ENCODE measurements at regions not wholly inside any gene's neighbourhood (a gene's known extent, or its start where the extent isn't known, plus 50 kb on each side); places are given as distances from the start of the nearest gene placed in this dataset.

DNA sequence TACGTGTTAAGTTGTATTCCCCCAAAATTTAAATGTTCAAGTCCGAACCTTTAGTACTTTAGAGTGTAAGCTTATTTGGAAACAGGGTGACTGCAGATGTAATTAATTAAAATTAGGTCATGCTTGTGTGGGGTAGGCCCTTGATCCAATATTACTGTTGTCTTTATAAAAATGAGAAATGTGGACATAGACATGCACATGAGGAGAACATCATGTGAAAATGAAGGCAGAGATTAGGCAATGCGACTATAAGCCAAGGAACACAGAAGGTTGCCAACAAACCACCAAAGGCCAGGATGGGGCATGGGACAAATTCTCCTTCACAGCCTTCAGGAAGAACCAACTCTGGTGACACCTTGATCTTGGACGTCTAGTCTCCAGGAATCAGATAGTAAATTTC lies 1698.4 kb upstream of the SLC10A2 start:
- H3K27ac Mint-ChIP-seq, result no peak overlapping the region
- peaks cover 4% of the 10 kb centered on the region for H3K4me1 Mint-ChIP-seq
- TF ChIP-seq, protein P1, sequence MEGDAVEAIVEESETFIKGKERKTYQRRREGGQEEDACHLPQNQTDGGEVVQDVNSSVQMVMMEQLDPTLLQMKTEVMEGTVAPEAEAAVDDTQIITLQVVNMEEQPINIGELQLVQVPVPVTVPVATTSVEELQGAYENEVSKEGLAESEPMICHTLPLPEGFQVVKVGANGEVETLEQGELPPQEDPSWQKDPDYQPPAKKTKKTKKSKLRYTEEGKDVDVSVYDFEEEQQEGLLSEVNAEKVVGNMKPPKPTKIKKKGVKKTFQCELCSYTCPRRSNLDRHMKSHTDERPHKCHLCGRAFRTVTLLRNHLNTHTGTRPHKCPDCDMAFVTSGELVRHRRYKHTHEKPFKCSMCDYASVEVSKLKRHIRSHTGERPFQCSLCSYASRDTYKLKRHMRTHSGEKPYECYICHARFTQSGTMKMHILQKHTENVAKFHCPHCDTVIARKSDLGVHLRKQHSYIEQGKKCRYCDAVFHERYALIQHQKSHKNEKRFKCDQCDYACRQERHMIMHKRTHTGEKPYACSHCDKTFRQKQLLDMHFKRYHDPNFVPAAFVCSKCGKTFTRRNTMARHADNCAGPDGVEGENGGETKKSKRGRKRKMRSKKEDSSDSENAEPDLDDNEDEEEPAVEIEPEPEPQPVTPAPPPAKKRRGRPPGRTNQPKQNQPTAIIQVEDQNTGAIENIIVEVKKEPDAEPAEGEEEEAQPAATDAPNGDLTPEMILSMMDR (IDR thresholded peaks at IDR 0.05; ENCODE audit: unreplicated experiment in 3 of 3), result no peak
- no peaks in the 10 kb centered on the region for H3K36me3 Mint-ChIP-seq (ENCODE audit: low read depth)
- H3K27me3 Mint-ChIP-seq (ENCODE audit: low read depth), result no peaks in the 10 kb centered on the region
- peaks cover 3% of the 10 kb centered on the region for H3K9me3 Mint-ChIP-seq
- H3K4me3 Mint-ChIP-seq, result no peak overlapping the region

DNA sequence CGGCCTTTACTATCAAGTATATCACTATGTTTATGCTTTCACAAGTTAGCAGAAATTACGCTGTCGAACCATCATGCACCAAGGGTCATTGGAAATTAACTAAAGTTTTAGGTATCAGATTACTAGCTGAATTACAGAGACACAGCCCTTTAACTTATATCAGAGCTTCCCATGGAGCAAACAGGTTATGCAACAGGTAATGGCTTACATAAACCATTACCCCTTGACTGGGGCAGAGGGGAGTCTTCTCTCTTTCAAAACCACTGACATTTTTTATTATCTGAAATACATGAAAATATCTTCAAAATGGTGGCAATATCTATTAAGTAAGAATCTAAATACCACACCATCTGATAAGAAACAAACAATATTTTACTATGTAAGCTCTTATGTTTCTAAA lies 1692.9 kb upstream of the SLC10A2 start:
- Mint-ChIP-seq H3K27ac (no peak overlapping the region), H3K9me3 (peaks cover 3% of the 10 kb centered on the region), H3K36me3 (ENCODE audit: low read depth) (no peaks in the 10 kb centered on the region), H3K27me3 (ENCODE audit: low read depth) (no peaks in the 10 kb centered on the region), H3K4me1 (no peaks in the 10 kb centered on the region), H3K4me3 (no peak overlapping the region)
- TF ChIP-seq, protein P1 (IDR thresholded peaks at IDR 0.05; ENCODE audit: unreplicated experiment in 3 of 3), result no peak

DNA sequence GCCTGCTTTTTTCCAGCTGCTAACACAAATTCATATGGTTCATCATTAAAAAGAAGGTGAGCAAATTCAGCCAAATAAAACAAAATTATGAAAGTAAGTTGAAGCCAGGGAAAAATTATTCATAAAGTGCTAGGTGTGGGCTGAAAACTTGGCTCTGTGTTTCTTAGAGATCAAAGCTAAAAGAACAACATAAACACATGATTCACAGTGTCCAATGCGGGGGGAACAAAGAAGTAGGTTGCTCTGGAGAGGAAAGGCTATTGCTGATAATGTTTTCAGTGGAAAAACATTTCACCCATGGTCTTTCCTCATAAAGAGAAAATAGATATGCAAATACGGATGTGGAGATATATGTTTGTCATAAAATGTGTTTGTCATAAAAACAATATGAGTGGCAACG lies 1691.5 kb upstream of the SLC10A2 start:
- H3K4me3 Mint-ChIP-seq, result no peak overlapping the region
- TF ChIP-seq, protein P1 (IDR thresholded peaks at IDR 0.05; ENCODE audit: unreplicated experiment in 3 of 3), result no peak
- no peaks in the 10 kb centered on the region for H3K9me3 Mint-ChIP-seq
- H3K36me3 Mint-ChIP-seq (ENCODE audit: low read depth), result no peaks in the 10 kb centered on the region
- H3K4me1 Mint-ChIP-seq, result no peaks in the 10 kb centered on the region
- H3K27me3 Mint-ChIP-seq (ENCODE audit: low read depth), result no peaks in the 10 kb centered on the region
- H3K27ac Mint-ChIP-seq, result peak overlapping the region in 1 of 3 experiments; percentile 31

DNA sequence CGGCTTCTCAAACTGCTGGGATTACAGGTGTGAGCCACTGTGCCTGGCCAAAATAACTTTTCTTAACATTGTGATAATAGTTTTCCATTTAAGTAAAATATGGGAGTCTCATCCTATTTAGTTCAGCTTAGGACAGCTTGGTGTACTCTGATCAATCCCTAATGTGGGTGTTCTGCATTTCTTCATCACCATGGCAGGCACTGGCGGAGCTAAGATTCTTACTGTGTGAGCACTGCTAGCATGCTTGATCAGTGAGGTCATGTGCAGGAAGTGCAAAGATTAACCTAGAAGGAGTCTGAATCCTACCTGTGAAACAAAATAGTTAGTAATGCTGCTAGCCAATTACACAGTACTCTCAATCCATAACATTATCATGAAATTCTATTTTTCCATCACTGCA lies 1684.2 kb upstream of the SLC10A2 start:
- Mint-ChIP-seq H3K27me3 (ENCODE audit: low read depth) (no peaks in the 10 kb centered on the region), H3K9me3 (no peaks in the 10 kb centered on the region)

DNA sequence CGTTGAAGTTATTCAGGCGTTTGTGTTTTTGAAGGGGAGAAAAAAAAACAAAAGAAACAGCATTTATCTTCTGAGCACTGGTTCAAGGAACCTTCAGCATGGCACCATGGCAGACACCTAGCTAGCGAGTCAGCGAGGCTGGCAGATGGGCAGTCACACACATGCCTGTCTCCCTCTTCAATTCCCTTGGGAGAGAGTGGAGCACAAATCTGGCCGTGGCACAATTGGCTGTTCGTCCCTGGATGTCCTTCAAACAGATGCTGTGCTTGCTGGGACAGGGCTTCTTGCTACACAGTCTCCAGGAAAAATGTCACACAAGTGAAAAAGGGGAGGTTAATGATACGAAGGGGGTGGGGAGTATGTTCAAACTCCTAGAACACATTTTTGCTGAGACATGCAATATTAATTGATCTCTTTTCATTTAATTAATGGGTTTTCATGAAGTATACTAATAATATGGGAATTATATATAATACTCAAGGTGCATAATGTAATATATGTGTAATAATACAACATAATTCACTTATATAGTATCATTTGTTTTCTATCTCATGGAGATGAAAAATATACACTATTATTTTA lies 1674.5 kb upstream of the SLC10A2 start:
- no peaks in the 10 kb centered on the region for H3K9me3 Mint-ChIP-seq
- TF ChIP-seq, protein P1 (IDR thresholded peaks at IDR 0.05; ENCODE audit: unreplicated experiment in 3 of 3), result no peak
- no peaks in the 10 kb centered on the region for H3K36me3 Mint-ChIP-seq (ENCODE audit: low read depth)
- no peak overlapping the region for H3K4me3 Mint-ChIP-seq
- H3K27me3 Mint-ChIP-seq (ENCODE audit: low read depth), result no peaks in the 10 kb centered on the region
- H3K27ac Mint-ChIP-seq, result no peak overlapping the region
- H3K4me1 Mint-ChIP-seq, result no peaks in the 10 kb centered on the region

More for the DNA sequence above, 1684.2 kb upstream of the SLC10A2 start:
- H3K4me3 Mint-ChIP-seq, result no peak overlapping the region
- H3K36me3 Mint-ChIP-seq (ENCODE audit: low read depth), result no peaks in the 10 kb centered on the region
- TF ChIP-seq, protein P1 (IDR thresholded peaks at IDR 0.05; ENCODE audit: unreplicated experiment in 3 of 3), result no peak
- no peaks in the 10 kb centered on the region for H3K4me1 Mint-ChIP-seq
- peak overlapping the region in 2 of 3 experiments; percentile 30 to 35 for H3K27ac Mint-ChIP-seq

DNA sequence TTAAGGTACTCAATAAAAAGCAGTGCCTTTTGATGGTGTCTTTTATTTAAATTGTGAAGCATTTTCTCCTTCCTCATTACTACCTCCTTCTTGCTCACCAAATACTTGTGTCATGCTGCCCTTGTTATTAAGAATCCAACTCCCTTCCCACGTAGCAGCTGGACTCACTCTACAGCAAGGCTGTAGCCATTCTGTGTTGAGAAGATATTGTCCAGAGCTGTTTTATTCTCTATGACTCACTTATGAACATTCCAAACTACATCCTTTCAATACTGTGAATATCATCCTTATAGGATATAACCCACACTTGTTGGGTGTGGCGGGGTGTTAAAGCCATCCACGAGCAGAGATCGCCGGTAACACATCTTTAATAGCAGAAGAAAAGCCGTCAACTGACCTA lies 1671.5 kb upstream of the SLC10A2 start:
- H3K27ac Mint-ChIP-seq, result no peak overlapping the region
- no peaks in the 10 kb centered on the region for H3K9me3 Mint-ChIP-seq
- H3K4me1 Mint-ChIP-seq, result no peaks in the 10 kb centered on the region
- H3K4me3 Mint-ChIP-seq, result no peak overlapping the region
- H3K27me3 Mint-ChIP-seq (ENCODE audit: low read depth), result no peaks in the 10 kb centered on the region
- TF ChIP-seq, protein P1 (IDR thresholded peaks at IDR 0.05; ENCODE audit: unreplicated experiment in 3 of 3), result no peak
- no peaks in the 10 kb centered on the region for H3K36me3 Mint-ChIP-seq (ENCODE audit: low read depth)
